Activated CD4-positive, alpha-beta T cell treated with anti-CD3 and anti-CD28 coated beads, Interleukin-2, amount 50 U/mL, for 16 hours (primary cell): ENCODE measurements at regions not wholly inside any gene's neighbourhood (a gene's known extent, or its start where the extent isn't known, plus 50 kb on each side); places are given as distances from the start of the nearest gene placed in this dataset.
"Not testable (repeated sequence)": the region's sequence is repeated elsewhere in the genome, so short reads cannot be mapped to it uniquely, and the experiment has no call there.

ENCODE experiments used
- DNase-seq: peaks from one replicate; pipeline ENCODE4 v3.0.0-alpha.2; 2020

DNA sequence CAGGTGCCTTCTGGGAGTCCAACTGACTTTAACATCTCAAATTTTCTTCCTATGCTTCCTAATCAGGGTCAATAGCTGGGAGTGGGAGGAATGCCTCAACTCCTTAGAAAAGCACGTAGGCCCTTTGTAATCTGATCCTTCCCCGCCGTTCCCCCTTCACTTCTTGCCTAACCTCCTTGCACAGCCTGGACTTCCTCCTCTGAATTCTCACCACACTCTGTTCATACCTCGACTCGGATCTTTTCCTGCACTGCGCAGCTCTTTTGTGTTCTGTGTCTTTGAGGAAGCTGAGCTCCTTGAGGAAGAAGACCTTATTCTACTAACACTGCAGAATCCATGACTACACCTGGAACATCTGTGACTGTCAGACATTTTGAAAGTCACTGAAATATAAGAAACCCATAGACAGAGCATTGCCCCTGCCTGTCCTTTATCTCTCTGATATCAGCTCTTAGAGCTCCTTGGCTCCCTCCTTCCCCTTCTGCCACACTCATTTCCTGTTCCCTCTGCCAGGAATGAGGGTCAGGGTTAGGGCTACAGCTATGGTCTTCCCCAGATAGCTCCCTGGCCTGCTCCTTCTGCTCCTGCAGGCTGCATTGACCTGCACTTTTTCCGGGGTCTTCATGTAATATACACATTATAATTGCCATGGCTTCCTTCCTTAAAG lies 140.2 kb upstream of the LDB2 start:
- no peak for DNase-seq

DNA sequence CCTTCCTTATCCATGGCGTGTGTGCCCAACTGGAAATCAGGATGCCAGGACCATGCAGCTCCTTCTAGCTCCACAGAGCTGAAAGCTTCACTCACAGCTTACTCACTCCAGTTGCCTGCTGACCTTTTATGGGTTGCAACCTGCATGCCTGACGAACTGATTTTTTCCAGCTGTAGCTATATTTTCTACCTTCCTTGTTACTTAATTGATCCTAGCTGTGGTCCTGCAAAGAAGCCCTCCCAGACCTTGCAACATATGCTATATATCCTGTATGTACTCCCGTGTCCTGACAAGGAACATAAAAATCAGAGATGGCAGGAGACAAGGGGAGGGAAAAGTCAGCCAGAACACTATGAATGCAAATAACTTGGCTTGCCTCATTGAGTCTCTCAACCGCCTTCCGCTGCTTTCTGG lies 135.3 kb upstream of the LDB2 start:
- no peak for DNase-seq

DNA sequence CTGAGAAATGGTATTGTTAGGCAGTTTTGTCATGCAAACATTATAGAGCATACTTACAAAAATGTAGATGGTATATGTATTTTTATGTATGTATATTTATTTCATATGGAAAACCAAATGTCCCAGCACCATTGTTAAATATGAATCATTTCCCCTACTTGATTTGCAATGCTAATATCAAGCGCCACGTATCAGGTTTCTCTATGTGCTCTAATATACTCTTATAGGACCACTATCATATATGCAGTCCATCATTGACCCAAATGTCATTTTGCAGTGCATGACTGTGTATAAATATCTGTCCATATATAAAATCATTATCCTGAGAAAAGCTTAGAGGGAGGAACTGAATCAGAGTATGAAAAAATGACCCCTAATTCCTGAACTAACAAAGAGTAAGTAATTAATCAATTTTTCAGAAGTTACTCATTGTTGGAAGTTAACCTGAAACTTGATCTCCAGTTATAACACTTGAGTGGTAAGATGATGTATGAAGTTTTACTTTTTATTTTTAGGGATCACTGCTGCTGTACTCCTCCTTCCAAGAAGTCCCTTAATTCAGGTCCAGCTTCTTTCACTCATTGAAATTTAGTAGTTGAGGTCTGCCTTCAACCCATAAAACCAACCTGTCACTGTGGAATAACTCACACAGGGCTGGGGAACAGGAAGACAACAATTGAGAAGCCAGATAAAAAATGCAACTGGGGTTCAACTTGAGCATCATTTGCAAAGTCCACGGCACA lies 134.8 kb upstream of the LDB2 start:
- no peak for DNase-seq

DNA sequence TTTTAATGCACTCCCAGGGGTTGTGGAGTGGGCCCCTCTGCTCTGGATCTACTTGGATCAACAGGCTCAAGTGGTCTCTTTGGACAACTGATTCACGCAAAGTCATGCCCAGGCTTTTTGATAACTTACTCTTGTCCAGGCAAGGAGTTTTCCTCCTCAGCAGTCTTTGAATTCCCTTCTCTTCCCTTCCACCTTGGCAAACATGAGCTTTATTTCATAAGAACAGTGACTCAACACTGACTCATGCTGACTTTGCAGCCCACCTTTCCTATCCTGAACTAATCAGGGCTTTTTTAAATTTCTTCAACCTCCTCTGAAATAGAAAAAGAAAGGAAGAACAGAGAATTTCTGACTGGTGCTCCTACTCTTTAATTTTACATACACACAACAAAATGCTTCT lies 132.1 kb upstream of the LDB2 start:
- DNase-seq: no peak

DNA sequence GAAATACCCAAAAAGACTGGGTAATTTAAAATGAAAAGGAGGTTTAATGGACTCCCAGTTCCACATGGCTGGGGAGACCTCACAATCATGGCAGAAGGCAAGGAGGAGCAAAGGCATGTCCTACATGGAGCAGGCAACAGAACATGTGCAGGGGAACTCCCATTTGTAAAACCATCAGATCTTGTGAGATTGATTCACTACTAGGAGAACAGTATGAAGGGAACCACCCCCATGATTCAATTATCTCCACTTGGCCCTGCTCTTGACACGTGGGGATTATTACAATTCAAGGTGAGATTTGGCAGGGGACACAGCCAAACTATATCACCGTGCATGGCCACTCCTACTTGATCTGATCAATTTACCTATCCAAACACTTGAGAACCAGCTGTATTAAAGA lies 131.5 kb upstream of the LDB2 start:
- DNase-seq: no peak

DNA sequence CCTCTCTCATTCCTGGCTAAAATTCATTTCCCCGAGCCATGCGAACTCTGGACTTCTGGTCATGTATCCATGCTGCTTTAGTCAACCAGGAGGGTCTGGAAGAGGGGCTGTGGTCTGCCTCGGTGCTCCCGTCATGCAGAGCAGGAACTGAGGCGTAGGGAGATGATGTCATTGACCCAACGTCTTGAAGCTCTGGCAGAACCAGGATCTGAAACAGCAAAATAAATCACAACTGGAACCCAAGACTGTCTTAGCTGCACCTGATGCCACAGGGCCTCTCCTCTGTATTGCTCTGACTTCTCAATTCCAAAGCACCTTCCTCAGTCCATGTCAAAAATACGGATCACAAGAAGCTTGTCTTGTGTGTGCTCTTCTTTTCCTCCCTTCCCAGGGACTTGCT lies 131.0 kb upstream of the LDB2 start:
- DNase-seq: no peak

DNA sequence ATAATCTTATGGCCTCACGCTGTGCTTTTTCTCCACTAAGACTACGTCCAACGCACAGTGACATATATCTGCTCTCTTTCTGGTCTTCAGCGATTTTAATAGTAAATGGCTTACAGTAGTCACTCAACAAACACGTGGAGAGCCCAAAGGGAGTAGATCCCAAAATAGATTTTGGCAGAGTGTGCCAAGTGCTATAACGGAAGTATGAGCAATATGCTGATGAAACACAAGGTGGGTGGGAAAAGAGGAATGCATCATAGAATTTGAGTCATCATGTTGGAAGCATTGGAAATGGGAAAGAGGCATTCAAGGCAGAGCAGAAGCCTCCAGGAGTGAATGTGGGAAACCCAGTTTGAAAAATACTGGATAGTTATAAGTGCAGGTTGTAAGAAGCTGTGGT lies 129.1 kb upstream of the LDB2 start:
- DNase-seq: no peak

DNA sequence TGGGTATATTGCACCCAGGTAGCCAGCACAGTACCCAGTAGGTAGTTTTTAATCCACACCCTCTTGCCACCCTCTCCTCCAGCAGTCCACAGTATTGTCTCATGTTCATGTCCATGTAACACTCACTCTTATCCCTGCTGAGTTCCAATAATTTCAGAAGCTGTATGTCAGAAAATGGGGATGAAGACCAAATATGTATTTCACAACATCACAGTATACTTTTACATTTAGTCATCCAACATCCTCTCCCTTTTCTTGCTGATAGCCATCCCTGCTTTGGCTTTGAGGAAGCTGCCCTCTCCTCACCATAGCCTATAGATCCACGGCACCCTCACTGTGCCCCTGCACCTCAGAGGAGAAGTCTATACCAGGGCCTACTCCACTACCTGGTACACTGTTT lies 126.0 kb upstream of the LDB2 start:
- DNase-seq: no peak

DNA sequence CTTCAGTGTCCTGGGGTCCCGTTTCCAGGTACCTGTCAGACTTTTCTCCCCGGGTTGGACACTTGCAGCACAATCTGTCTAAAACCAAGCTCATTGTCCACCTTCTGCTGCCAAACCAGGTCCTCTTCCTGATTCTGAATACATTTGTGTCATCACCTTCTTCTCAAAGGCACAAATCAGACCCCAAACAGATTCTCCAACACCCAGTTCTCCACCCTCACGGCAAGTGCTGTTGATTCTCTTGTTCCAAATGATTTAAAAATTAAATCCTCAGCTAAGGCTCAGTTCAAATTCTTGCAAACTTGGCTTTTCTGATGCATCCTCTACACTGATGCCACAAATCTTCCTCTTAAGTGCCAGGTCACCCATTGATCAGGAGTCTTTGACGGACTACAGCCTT lies 122.5 kb upstream of the LDB2 start:
- DNase-seq: no peak

DNA sequence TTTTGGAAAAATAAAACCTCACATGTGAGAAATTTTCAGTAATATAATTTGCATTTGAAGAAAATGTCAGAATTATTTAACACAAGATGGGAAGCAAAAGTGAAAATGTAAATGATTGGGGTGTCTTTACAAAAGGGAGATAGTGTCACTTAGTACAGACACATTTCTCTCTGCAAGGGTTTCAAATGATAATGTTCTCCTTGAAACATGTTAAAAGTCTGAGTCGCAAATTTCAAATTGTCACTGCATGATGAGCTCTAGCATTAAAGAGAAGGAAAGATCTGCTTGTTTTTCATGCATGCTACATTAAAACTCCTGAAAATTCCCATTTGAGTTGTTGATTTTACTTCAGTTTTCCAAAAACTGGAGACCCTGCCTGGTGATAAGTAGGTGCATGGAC lies 122.0 kb upstream of the LDB2 start:
- DNase-seq: no peak

DNA sequence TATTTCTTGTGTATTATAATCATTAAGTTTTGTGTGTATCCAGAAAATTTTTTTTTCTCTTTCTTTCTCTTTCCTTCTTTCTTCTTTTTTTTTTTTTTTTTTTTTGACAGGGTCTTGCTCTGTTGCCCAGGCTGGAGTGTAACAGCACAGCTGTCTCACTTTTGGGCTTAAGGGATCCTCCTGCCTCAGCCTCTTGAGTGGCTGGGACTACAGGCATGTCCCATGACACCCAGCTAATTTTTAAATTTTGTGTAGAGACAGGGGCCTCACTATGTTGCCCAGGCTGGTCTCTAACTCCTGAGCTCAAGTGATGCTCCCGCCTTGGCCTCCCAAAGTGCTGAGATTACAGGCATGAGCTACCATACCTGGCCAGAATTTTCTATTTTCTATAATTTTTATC lies 120.2 kb upstream of the LDB2 start:
- DNase-seq: not testable (repeated sequence)

DNA sequence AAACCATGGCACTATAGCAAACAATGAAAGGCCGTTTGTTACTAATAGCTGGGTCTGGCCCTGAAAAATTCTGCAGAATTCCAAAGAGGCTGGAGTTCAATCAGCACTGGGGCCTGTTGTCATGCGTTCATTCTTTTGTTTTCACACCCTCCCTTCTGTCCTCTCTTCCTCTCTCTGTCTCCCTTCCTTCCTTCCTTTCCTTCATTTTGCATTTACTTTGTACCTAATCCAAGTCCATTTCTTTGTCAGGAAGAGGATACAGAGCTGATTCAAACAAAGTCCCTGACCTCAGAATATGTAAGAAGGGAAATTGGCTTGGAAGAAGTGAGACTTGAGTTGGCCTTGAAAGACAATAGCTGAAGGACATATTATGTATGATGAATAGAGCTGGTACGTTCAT lies 119.6 kb upstream of the LDB2 start:
- no peak for DNase-seq

DNA sequence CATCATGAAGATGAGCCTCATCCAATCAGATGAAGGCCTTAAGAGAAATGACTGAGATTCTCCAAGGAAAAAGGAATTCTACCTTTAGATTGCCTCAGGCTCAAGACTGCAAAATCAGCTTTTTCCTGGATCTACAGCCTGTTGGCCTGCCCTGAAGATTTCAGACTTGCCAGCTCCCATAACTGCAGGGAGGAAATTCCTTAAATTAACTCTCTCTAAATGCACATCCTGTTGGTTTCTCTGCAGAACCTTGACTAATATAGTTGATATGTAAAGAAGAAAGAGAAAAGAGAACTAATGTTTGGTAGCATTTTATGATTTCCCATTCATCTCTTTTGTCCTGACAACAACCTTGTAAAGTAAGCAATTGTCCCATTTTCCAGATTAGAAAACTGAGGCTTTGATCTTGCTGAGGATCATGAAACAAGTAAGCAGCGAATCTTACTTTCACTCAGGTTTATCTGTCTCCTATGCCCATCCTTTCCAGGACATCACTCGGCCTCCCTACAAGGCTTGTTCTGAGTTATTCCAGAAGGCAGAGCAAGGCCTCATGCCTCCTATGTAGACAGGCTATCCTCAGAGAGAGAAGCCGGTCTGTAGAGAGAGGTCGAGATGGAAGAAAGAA lies 115.0 kb upstream of the LDB2 start:
- DNase-seq: no peak

DNA sequence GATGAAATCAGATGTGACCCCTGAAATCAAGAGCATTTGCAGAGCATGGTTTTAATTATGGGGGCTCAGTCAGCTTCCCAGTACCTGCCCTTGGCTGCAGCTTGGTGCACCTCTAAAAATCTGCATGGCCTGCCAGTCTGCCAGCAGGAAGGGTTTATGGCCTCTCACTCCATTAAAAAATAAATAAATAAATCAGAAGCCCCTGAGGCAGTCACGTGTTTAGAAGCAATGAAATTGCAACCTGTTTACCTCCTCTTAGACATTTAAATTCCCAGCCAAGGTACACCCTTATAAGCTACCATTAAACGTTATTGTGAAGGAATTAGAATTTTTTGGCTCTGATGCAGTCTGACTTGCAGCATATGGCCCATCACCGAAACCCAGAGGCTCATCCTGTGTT lies 114.0 kb upstream of the LDB2 start:
- DNase-seq: no peak

DNA sequence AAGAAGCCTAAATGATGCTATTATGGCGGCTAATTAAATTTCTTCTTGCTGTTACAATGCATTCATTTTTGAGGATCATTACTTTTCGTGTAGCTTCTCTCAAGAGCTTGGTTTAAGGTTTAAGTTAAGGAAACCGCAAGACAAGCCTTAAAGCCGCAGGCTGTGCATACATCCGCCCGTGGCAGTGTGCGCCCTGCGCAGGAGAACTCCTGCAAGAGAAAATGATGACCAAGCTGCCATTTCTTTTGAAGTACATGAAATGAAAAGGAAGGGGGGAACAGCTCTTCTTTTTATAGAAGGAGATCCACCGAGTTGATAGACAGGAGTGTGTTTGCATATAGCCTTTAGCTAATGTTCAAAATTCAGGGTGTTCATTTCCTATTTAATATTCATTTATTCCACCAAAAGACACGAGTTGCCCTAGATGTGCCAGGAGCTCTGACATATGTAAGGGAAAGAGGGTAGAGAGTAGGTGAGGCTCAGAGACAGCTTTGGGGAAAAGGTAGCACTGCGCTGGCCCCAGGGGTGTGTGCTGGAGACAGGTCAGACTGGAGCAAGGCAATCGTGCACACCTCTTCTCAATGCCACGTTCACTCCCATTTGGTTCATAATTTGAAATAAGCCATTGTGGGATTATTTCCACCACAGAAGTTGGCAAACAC lies 112.1 kb upstream of the LDB2 start:
- DNase-seq: no peak

DNA sequence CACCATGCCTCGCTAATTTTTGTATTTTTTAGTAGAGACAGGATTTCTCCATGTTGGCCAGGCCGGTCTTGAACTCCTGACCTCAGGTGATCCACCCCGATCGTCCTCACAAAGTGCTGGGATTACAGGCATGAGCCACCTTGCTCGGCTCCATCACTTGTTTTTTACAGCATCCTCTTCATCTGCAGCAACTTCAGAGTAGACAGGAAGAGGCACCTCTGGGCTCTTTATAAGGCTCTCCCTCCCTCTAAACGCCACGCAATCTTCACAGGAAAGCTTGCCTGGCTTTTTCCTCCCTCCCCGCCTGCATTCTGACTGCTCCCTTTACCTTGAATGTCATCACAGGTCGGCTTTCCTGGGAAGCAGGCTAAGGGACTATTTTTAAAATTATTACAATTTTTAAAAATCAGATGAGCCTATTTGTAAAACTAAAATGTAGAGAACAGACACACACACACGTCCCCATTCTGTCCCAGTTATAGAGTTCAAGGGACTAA lies 111.5 kb upstream of the LDB2 start:
- DNase-seq: no peak

DNA sequence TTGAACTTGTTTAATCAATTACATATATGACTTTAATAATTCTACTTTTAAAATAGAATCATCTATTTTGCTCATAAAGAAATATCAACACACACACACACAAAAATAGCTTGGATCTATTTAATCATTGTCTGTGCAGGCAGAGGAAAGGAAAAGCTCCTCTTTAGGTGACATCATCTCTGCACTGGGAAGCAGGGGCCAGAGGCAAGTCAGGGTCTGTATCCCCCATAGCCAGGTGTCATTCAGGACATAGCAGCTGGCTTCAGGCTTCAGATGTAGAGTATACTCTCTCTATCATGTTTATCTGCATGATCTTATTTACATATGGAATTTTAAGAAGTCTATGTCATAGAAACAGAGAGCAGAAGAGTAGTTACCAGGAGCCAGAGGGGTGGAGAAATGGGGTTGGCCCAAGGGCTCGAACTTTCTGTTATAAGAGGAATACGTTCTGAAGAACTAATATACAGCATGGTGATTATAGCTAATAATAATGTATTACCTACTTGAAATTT lies 110.4 kb upstream of the LDB2 start:
- no peak for DNase-seq

DNA sequence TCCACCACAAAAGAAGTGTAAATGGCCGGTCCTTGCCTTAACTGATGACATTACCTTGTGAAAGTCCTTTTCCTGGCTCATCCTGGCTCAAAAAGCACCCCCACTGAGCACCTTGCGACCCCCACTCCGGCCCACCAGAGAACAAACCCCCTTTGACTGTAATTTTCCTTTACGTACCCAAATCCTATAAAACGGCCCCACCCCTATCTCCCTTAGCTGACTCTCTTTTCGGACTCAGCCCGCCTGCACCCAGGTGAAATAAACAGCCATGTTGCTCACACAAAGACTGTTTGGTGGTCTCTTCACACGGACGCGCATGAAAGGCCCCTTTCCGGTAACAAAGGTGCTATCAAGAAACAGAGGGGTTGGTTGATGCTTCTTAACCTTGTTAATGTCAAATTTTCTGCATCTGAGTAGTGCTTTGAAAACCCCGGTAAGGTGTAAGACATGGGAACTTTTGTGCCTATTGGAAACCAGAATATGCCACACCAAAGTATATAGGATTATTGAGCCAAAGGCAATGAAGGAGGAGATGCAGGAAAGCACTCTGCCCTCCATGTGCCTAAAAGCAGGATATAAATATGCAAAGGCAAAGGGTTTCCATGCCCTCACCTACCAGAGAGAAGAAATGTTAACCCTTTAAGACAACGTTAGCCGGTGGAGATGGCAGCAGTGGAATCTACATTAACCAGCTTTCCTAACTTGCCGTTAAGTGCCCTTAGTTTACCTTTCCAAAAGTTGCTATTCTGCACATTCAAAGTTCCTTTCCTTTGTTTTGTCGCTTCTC lies 105.4 kb upstream of the LDB2 start:
- not testable (repeated sequence) for DNase-seq

DNA sequence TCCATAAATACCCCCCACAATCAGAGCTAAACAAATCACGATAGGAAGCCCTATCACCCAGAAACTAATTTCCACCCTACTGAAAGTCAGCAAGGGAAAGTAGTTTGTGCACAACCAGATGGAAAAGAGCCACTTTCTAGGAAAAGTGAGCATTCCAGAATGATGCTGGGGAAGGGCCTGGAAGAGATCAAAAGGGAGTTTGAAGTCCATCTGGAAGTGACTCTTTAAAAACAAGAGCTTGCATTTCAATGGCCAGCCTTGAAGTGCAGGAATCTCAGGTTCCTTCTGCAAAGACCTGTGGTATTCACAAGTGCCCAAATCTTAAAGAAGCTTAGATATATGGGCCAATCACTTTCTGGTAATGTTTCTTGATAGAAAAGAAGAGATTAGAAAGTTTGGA lies 97.0 kb upstream of the LDB2 start:
- DNase-seq: no peak

DNA sequence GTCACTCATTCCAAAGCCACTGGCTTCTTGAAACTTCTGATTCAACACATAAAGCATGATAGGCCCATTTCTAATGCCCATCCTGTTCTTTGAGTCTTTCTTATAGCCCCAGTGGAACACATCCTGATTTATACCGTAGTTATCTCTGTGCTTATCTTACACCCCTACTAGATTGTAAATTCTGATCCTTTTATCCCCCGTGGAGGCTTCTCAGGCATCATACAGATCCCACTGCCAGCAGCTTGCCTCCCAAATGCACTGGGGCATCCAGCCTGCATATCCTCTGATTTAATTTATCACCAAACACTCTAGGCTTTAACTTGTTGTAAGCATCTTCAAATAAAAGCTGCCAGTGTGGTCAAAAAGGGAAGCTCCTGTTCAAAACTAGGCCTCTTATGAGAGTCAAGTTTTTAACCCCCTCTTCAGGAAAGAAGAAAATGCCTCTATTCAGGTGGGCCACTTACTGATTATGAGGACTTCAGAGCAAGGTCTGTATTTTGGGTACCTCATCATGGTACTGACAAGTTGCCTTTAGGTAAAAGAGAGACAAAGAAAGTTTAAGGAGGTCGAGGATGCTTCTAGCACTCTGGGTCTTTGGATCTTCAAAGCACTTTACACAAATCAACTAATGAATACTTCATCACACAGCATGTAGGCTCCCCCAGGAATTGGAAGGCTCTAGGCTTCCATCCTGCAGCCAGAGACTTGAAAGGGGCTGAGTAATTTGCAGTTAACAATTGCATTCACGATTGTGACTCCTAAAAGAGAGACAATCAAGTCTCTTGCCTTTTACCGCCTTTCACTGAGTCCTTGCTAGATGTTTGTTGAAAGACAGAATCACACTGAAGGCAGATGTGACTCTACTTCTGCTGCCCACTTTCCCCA lies 95.8 kb upstream of the LDB2 start:
- no peak for DNase-seq

DNA sequence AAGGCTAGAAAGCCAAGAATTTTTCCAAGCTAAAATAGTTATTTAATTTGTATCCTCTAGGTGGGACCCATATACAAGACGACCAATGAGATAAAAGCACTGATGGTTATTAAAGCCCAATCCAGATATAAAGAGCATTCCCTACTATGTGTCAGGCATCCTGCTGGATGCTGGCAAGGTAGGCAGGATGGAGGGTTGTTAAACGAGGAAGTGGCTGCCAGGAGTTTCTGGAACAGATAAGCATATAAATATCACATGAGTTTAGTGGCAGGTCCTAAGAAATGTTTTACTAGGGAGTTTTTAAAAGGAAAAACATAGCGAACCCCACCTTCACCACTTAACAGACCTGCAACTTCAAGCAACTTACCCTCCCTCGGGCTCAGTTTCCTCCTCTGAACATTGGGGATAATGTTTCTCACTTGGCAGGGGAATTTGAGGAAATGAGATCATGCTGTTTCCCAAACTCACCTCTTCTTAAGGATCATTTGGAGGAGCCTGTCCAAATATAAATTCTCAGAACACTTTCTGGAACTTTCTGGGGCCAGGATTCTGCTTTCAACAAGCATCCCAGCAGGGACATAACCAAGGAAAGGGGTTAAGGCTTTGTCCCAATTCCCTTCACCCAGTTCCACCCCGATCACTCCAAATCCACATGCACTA lies 94.3 kb upstream of the LDB2 start:
- DNase-seq: no peak
